HUES48 (cell line): ENCODE measurements at regions not wholly inside any gene's neighbourhood (a gene's known extent, or its start where the extent isn't known, plus 50 kb on each side); places are given as distances from the start of the nearest gene placed in this dataset.

Source experiments
- H3K27ac ChIP-seq: one replicate; pipeline ENCODE4 v1.7.0; 2013; ENCODE audit warnings: low read depth, low read length, inconsistent platforms
- H3K27me3 ChIP-seq: 2 replicates; pipeline ENCODE4 v1.6.1; 2013; ENCODE audit warnings: mild to moderate bottlenecking, low read length; ENCODE audit not compliant: control insufficient read depth, insufficient read depth
- H3K36me3 ChIP-seq: 2 replicates; pipeline ENCODE4 v1.6.1; 2013; ENCODE audit warnings: low read length; ENCODE audit not compliant: control insufficient read depth, insufficient read depth
- H3K4me1 ChIP-seq: 2 replicates; pipeline ENCODE4 v1.6.1; 2013; ENCODE audit warnings: mild to moderate bottlenecking, low read length; ENCODE audit not compliant: control insufficient read depth, insufficient read depth
- H3K4me3 ChIP-seq: 2 replicates; pipeline ENCODE4 v1.5.1; 2013; ENCODE audit warnings: mild to moderate bottlenecking, low read depth, low read length
- H3K9ac ChIP-seq: 2 replicates; pipeline ENCODE4 v1.6.1; 2013; ENCODE audit warnings: mild to moderate bottlenecking, low read depth, low read length, moderate library complexity
- H3K9me3 ChIP-seq: 2 replicates; pipeline ENCODE4 v1.6.1; 2013; ENCODE audit warnings: low read length; ENCODE audit not compliant: control insufficient read depth, insufficient read depth

DNA sequence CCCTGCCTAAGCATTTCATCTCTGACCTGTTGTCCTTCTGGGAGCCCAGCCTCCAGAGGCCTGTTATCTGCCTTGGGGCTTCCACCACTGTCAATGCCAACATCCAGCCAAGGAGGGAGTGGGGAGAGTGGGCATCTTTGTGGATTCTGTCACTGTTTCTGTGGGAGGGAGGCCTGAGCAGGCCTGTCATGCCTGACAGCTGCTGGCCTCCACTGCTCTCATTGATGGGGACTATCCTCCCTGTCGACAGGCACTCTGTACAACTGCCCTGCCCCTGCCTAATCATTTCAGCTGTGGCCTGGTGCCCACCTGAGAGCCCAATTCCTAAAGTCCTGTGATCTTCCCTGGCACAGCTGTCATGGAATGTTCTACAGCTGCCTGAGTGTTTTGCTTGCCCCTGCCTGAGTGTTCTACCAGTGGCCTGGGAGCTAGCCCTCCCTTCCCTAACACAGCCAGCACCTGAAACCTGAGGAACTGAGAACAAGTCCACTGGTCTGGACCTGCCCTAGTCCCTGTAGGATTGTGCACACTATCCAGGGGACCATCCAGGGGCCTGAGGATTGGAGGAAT is 145.3 kb downstream of the FAM83B start:
- Histone ChIP-seq H3K9me3 (no peaks in the 10 kb centered on the region), H3K4me3 (no peak overlapping the region), H3K4me1 (no peaks in the 10 kb centered on the region), H3K36me3 (no peaks in the 10 kb centered on the region), H3K27ac (no peak overlapping the region), H3K27me3 (no peaks in the 10 kb centered on the region), H3K9ac (no peak overlapping the region)

DNA sequence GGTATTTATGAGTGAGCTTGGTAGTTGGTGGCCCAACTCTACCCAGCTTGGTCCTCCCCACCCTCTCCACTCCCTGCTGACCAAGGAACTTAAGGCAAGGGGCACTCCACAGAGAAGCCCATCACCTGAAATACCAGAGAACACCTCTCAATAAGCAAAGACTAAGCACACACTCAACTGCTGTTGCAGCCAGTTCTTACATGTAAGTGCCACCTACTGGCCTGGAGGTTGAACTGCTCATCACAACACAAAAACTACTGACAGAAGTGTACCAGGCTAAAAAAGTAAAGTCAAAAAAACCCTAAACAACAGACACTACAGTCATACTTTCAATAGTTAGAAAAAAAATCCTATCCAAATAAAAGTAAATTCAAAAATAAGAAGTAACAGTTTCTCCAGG is 146.2 kb downstream of the FAM83B start:
- H3K36me3 ChIP-seq, result no peaks in the 10 kb centered on the region
- no peaks in the 10 kb centered on the region for H3K9me3 ChIP-seq
- no peaks in the 10 kb centered on the region for H3K27me3 ChIP-seq
- H3K27ac ChIP-seq, result no peak overlapping the region
- no peak overlapping the region for H3K4me3 ChIP-seq
- no peak overlapping the region for H3K9ac ChIP-seq
- no peaks in the 10 kb centered on the region for H3K4me1 ChIP-seq

DNA sequence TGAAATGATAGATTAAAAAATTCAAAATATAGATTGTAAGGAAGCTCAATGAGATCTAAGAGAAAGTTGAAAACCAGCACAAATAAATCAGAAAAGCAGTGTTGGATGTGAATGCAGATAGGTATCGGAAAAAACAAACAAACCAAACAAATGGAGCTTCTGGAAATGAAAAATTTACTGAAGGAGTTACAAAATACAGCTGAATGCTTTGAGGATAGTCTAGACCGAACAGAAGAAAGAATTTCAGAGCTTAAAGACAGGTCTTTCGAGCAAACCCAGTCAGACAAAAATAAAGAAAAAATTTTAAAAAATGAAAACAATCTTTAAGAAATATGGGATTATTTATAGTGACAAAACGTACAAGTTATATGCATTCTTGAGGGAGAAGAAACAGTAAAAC is 146.7 kb downstream of the FAM83B start:
- no peaks in the 10 kb centered on the region for H3K36me3 ChIP-seq
- H3K9me3 ChIP-seq, result no peaks in the 10 kb centered on the region
- no peaks in the 10 kb centered on the region for H3K4me1 ChIP-seq
- no peak overlapping the region for H3K4me3 ChIP-seq
- no peak overlapping the region for H3K9ac ChIP-seq
- H3K27me3 ChIP-seq, result no peaks in the 10 kb centered on the region
- H3K27ac ChIP-seq, result no peak overlapping the region

DNA sequence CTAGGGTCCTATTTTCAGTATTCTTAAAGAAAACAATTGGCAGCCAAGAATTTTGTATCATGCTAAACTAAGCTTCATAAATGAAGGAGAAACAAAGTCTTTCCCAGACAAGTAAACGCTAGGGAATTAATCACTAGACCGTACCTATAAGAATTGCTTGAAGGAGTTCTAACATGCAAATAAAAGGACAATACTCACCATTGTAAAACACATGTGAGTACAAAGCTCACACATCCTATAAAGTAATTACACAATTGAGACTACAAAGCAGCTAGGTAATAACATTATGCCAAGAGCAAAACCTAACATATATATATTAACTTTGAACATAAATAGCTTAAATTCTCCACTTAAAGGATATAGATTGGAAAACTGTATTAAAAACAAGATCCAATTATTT is 147.4 kb downstream of the FAM83B start:
- Histone ChIP-seq H3K4me1 (no peaks in the 10 kb centered on the region), H3K9ac (no peak overlapping the region), H3K4me3 (no peak overlapping the region), H3K27ac (no peak overlapping the region), H3K36me3 (no peaks in the 10 kb centered on the region), H3K9me3 (no peaks in the 10 kb centered on the region), H3K27me3 (no peaks in the 10 kb centered on the region)

DNA sequence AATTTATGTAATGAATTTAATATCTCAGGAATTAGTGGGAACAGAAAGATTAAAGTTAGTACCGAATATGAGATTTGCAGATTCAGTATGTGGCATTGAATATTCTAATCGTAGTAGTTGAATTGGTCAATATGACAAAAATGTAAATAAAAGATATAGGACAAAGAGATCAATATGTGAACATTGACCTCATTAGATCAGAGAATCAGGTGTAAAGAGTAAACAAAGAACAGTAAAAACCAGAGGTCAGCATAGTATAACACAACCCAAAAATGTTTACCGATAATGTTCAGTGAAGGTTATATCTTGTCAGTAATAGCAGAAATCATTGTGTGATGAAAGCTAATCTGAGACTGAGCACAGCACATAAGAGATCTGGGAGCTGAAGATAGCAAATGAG is 152.0 kb downstream of the FAM83B start:
- no peak overlapping the region for H3K4me3 ChIP-seq
- no peaks in the 10 kb centered on the region for H3K36me3 ChIP-seq
- H3K9ac ChIP-seq, result no peak overlapping the region
- H3K9me3 ChIP-seq, result no peaks in the 10 kb centered on the region
- H3K4me1 ChIP-seq, result no peaks in the 10 kb centered on the region
- no peaks in the 10 kb centered on the region for H3K27me3 ChIP-seq
- no peak overlapping the region for H3K27ac ChIP-seq

DNA sequence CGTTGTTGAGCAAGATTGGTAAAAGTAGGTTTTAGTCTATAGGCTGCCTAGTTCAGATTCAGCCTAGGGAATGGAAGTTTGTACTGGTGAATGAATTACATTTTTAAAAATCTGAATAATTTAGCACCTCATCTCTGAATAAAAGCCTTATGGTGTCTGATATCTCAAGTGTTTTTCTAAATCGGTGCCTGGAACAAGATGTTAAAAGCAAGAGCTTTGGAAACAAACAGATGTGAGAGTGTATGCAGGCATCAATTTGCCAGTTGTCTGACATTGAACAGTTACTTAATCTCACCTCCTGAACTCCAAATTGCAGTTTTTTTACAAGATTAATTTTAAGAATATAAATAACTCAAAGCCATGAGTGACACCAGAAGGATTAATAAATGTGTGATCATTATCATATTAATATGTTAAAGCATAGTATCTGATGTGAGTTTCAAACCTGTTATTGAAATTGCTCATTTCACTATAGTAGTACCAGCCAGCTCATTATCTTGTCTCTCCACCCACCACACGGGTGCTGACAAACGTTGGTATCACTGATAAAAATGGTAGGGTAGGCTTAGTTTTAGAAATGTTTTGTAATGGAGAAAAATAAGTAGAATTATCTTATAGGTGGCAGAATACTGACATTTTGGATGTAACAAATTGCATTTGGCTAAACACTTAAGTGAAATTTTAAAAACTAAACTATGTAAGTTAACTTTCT is 157.3 kb downstream of the FAM83B start:
- H3K36me3 ChIP-seq, result no peaks in the 10 kb centered on the region
- no peak overlapping the region for H3K4me3 ChIP-seq
- no peak overlapping the region for H3K27ac ChIP-seq
- H3K27me3 ChIP-seq, result no peaks in the 10 kb centered on the region
- no peaks in the 10 kb centered on the region for H3K4me1 ChIP-seq
- no peaks in the 10 kb centered on the region for H3K9me3 ChIP-seq
- no peak overlapping the region for H3K9ac ChIP-seq

DNA sequence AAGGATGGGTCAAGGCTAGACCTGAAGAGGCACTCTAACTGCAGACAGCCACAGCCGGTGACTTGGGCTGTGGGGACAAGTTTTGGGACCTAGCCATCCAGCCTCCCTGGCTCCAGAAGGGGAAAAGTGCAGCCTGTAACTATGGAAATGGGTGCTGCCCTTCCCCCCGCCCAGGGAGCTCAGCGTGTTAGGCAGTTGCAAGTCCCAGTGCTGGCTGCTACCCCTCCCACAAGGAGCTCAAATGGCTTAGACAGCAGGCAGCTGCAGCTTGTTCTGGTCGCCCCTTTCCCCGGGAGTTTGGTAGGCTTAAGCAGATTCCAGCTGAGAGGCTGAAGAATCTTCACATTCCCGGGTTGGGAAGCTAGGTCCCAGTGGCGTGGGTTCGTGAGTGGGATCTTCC is 162.6 kb downstream of the FAM83B start:
- Histone ChIP-seq H3K27me3 (no peaks in the 10 kb centered on the region), H3K9me3 (no peaks in the 10 kb centered on the region), H3K4me3 (no peak overlapping the region), H3K27ac (no peak overlapping the region), H3K36me3 (no peaks in the 10 kb centered on the region), H3K9ac (no peak overlapping the region), H3K4me1 (no peaks in the 10 kb centered on the region)

DNA sequence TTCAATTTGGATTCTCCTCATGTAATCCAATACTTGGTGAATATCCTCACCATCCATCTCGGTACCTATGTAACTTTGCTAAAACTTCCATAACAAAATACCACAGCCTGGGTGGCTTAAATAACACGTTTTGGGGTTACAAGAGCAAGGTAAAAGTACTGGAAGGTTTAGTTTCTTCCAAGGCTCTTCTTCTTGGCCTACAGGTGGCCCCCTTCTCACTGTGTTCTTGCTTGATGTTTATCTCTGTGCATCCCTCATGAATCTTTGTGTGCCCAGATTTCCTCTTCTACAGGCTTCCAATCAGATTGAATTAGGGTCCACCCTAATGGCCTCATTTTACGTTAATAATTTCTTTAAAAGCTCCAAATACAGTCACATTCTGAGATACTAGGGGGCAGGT is 163.3 kb upstream of the HCRTR2 start:
- H3K9ac ChIP-seq, result no peak overlapping the region
- H3K9me3 ChIP-seq, result no peaks in the 10 kb centered on the region
- no peaks in the 10 kb centered on the region for H3K36me3 ChIP-seq
- H3K4me1 ChIP-seq, result no peaks in the 10 kb centered on the region
- no peaks in the 10 kb centered on the region for H3K27me3 ChIP-seq
- H3K4me3 ChIP-seq, result no peak overlapping the region
- no peak overlapping the region for H3K27ac ChIP-seq

DNA sequence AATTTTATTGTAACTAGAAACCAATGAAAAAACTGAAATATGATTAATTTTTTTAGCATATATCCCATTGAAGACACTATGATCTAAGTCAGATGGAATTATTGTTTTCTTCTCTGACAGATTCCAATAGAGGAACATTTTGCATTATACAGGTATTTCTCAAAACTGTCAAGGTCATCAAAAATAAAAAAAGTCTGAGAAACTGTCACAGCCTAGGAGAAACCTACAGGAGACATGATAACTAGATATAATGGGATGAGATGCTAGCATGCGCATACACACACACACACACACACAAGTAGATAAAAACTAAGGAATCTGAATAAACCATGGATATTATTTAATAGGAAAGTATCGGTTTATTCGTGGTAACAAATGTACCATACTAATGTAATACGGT is 161.9 kb upstream of the HCRTR2 start:
- Histone ChIP-seq H3K4me3 (no peak overlapping the region), H3K27me3 (no peaks in the 10 kb centered on the region), H3K9me3 (no peaks in the 10 kb centered on the region), H3K36me3 (no peaks in the 10 kb centered on the region), H3K27ac (no peak overlapping the region), H3K9ac (no peak overlapping the region), H3K4me1 (no peaks in the 10 kb centered on the region)

DNA sequence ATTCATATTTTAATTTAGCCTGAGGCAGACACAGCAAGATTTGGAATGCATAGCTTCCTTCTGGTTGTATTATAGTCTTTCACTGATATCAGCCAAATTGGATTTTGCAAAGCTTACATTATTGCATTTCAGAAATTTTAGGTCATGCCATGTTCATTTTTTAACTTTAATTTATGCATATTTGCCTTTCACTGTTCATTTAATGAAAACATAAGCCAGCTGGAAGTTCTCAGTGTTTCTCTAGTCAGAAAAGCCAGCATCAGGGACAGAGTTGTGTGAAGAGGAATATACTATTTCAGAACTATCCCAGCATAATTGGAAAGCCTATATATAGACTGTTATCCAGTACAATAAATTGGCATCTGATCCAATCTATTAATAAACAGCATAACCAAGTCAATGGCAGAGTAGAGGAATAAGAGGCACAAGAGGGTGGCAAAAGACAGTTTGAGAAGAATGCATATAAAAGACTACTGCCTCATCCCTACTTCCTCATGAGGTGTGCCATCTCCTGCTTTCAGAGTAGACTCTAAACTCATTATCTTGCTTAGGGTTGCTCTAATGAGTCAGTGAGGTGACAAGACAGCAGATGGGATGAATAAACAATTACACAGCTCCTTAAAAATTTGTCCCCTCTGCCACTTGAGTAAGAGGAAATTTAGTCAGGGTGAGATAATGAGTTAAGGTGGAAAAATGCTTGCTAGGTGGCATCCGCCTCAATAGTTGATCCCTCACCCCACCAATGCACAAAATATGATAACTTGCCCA is 159.8 kb upstream of the HCRTR2 start:
- Histone ChIP-seq H3K27ac (no peak overlapping the region), H3K27me3 (no peaks in the 10 kb centered on the region), H3K9ac (no peak overlapping the region), H3K36me3 (no peaks in the 10 kb centered on the region), H3K4me1 (no peaks in the 10 kb centered on the region), H3K9me3 (no peaks in the 10 kb centered on the region), H3K4me3 (no peak overlapping the region)

DNA sequence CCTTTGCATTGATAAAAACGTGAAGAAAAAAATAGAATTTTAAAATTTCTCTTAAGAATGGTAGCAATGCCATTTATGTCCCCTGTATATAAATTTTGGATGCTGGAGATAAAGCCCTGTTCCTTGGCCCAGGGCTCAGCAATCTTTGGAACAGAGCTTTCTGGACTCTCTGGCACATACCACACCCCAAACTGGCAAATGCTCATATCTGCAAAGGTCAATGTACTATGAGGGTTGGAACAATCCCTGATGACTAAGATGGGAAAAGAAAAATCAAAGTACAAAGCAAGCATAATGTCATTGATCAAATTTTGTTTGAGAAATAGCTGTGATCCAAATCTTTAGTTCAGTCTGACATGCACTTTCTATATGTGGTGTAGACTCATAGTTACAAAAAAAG is 158.1 kb upstream of the HCRTR2 start:
- Histone ChIP-seq H3K4me3 (no peak overlapping the region), H3K27ac (no peak overlapping the region), H3K4me1 (no peaks in the 10 kb centered on the region), H3K9me3 (no peaks in the 10 kb centered on the region), H3K36me3 (no peaks in the 10 kb centered on the region), H3K27me3 (no peaks in the 10 kb centered on the region), H3K9ac (no peak overlapping the region)
